ENCODE measurements at regions not wholly inside any gene's neighbourhood (a gene's known extent, or its start where the extent isn't known, plus 50 kb on each side); places are given as distances from the start of the nearest gene placed in this dataset.

- POLR2A ChIA-PET: no interaction called here
- no peak overlapping the region for H2AFZ ChIP-seq (ENCODE audit: low read length)
- H3K4me2 ChIP-seq (ENCODE audit: low read length): no peak overlapping the region
- no peaks in the 10 kb centered on the region for H4K20me1 ChIP-seq (ENCODE audit: insufficient read depth, low read length)
- no TSS peak for BruUV-seq (replicated peaks)
- no peaks in the 10 kb centered on the region for H3K79me2 ChIP-seq (ENCODE audit: insufficient read depth, low read depth, low read length)
- H3K4me1 ChIP-seq (ENCODE audit: insufficient read depth, low read length, poor library complexity, severe bottlenecking): no peaks in the 10 kb centered on the region
- H3K9me2 ChIP-seq (ENCODE audit: insufficient read depth, low read length): no peaks in the 10 kb centered on the region
- H3K36me3 ChIP-seq (ENCODE audit: insufficient read depth, low read length): no peaks in the 10 kb centered on the region
- H3K9me3 ChIP-seq (ENCODE audit: low read length): no peaks in the 10 kb centered on the region
- CTCF ChIA-PET (ENCODE audit: unreplicated experiment): no interaction called here
- H3K4me3 ChIP-seq (ENCODE audit: low read depth, low read length, poor library complexity, severe bottlenecking): no peak overlapping the region
- intact Hi-C loops (cut with micrococcal nuclease; ENCODE audit: unreplicated experiment): no loop called here
- no peak for DNase-seq (ENCODE audit: low spot score)
- no peak overlapping the region for H3K27ac ChIP-seq (ENCODE audit: low read depth, low read length, poor library complexity, severe bottlenecking)
- TF ChIP-seq EZH2phosphoT487 (IDR thresholded peaks at IDR 0.05; ENCODE audit: borderline replicate concordance, low read depth, low read length): no peak
- TF ChIP-seq CTCF (conservative IDR thresholded peaks at IDR 0.05; ENCODE audit: low read length): no peak
Observed at GRCh38 chr4:63459329-63459728, 949.9 kb downstream of the TECRL start.

- H3K4me3 ChIP-seq (ENCODE audit: low read depth, low read length, poor library complexity, severe bottlenecking): no peak overlapping the region
- no peaks in the 10 kb centered on the region for H4K20me1 ChIP-seq (ENCODE audit: insufficient read depth, low read length)
- no peaks in the 10 kb centered on the region for H3K9me2 ChIP-seq (ENCODE audit: insufficient read depth, low read length)
- H3K36me3 ChIP-seq (ENCODE audit: insufficient read depth, low read length): no peaks in the 10 kb centered on the region
- no peak for DNase-seq (ENCODE audit: low spot score)
- no TSS peak for BruUV-seq (replicated peaks)
- no peak overlapping the region for H3K4me2 ChIP-seq (ENCODE audit: low read length)
- H2AFZ ChIP-seq (ENCODE audit: low read length): no peak overlapping the region
- no peaks in the 10 kb centered on the region for H3K79me2 ChIP-seq (ENCODE audit: insufficient read depth, low read depth, low read length)
- no peak overlapping the region for H3K27ac ChIP-seq (ENCODE audit: low read depth, low read length, poor library complexity, severe bottlenecking)
- intact Hi-C loops (cut with micrococcal nuclease; ENCODE audit: unreplicated experiment): no loop called here
- POLR2A ChIA-PET: no interaction called here
- no peaks in the 10 kb centered on the region for H3K9me3 ChIP-seq (ENCODE audit: low read length)
- TF ChIP-seq CTCF (conservative IDR thresholded peaks at IDR 0.05; ENCODE audit: low read length) (no peak), EZH2phosphoT487 (IDR thresholded peaks at IDR 0.05; ENCODE audit: borderline replicate concordance, low read depth, low read length) (no peak)
- H3K4me1 ChIP-seq (ENCODE audit: insufficient read depth, low read length, poor library complexity, severe bottlenecking): no peaks in the 10 kb centered on the region
- CTCF ChIA-PET (ENCODE audit: unreplicated experiment): no interaction called here
Observed at GRCh38 chr4:63458010-63458409, 951.2 kb downstream of the TECRL start.

GRCh38 chr4:63440236-63440635 lies 969.0 kb downstream of the TECRL start:
- no peak for DNase-seq (ENCODE audit: low spot score)
- Histone ChIP-seq H4K20me1 (ENCODE audit: insufficient read depth, low read length) (no peaks in the 10 kb centered on the region), H2AFZ (ENCODE audit: low read length) (no peak overlapping the region), H3K79me2 (ENCODE audit: insufficient read depth, low read depth, low read length) (no peaks in the 10 kb centered on the region), H3K36me3 (ENCODE audit: insufficient read depth, low read length) (no peaks in the 10 kb centered on the region), H3K27ac (ENCODE audit: low read depth, low read length, poor library complexity, severe bottlenecking) (no peak overlapping the region), H3K9me2 (ENCODE audit: insufficient read depth, low read length) (no peaks in the 10 kb centered on the region), H3K4me3 (ENCODE audit: low read depth, low read length, poor library complexity, severe bottlenecking) (no peak overlapping the region), H3K4me2 (ENCODE audit: low read length) (no peak overlapping the region), H3K4me1 (ENCODE audit: insufficient read depth, low read length, poor library complexity, severe bottlenecking) (no peaks in the 10 kb centered on the region), H3K9me3 (ENCODE audit: low read length) (no peaks in the 10 kb centered on the region)
- ChIA-PET POLR2A (no interaction called here), CTCF (ENCODE audit: unreplicated experiment) (no interaction called here)
- no TSS peak for BruUV-seq (replicated peaks)
- TF ChIP-seq CTCF (conservative IDR thresholded peaks at IDR 0.05; ENCODE audit: low read length): no peak
- no peak for TF ChIP-seq EZH2phosphoT487 (IDR thresholded peaks at IDR 0.05; ENCODE audit: borderline replicate concordance, low read depth, low read length)
- intact Hi-C loops (cut with micrococcal nuclease; ENCODE audit: unreplicated experiment): no loop called here

All from OCI-LY7 (cell line).